AG04449 (cell line): ENCODE measurements at regions not wholly inside any gene's neighbourhood (a gene's known extent, or its start where the extent isn't known, plus 50 kb on each side); places are given as distances from the start of the nearest gene placed in this dataset.

Experiments used
- CTCF ChIA-PET: fragments of 350-600 bp; formaldehyde crosslinking; extraction: SDS; loops from one replicate; lab custom pipeline; 2021; ENCODE audit warnings: antibody characterized with exemption; lab: Yijun Ruan, JAX
- POLR2A ChIA-PET: fragments of 400-600, 350-600 bp; formaldehyde crosslinking; extraction: SDS; loops from one replicate; lab custom pipeline; 2020; ENCODE audit warnings: antibody characterized with exemption, inconsistent platforms; lab: Yijun Ruan, JAX
- DNase-seq: peaks from one replicate; pipeline ENCODE4 v3.0.0-alpha.2; 2010; ENCODE audit warnings: low read depth, low spot score
- H3K4me3 ChIP-seq: 2 replicates; pipeline ENCODE4 v1.5.1; 2011; ENCODE audit warnings: low read depth, mild to moderate bottlenecking, control low read depth, low read length
- TF ChIP-seq, protein P1 (sequence below): IDR thresholded peaks from one replicate; pipeline ENCODE4 v1.5.1; 2011; ENCODE audit warnings: mild to moderate bottlenecking, moderate library complexity, low read length, control low read depth, inconsistent platforms; ENCODE audit not compliant: insufficient read depth; ENCODE audit errors: missing control alignments

GRCh38 chr3:5466065-5466464, 278.6 kb downstream of the EDEM1 start:
- TF ChIP-seq, protein P1, sequence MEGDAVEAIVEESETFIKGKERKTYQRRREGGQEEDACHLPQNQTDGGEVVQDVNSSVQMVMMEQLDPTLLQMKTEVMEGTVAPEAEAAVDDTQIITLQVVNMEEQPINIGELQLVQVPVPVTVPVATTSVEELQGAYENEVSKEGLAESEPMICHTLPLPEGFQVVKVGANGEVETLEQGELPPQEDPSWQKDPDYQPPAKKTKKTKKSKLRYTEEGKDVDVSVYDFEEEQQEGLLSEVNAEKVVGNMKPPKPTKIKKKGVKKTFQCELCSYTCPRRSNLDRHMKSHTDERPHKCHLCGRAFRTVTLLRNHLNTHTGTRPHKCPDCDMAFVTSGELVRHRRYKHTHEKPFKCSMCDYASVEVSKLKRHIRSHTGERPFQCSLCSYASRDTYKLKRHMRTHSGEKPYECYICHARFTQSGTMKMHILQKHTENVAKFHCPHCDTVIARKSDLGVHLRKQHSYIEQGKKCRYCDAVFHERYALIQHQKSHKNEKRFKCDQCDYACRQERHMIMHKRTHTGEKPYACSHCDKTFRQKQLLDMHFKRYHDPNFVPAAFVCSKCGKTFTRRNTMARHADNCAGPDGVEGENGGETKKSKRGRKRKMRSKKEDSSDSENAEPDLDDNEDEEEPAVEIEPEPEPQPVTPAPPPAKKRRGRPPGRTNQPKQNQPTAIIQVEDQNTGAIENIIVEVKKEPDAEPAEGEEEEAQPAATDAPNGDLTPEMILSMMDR: no peak
- no peak for DNase-seq
- H3K4me3 ChIP-seq: no peak overlapping the region
- ChIA-PET POLR2A (no interaction called here), CTCF (no interaction called here)

GRCh38 chr3:5466717-5467116, 279.2 kb downstream of the EDEM1 start:
- DNase-seq: no peak
- ChIA-PET POLR2A (no interaction called here), CTCF (no interaction called here)
- TF ChIP-seq, protein P1: no peak
- no peak overlapping the region for H3K4me3 ChIP-seq

DNA sequence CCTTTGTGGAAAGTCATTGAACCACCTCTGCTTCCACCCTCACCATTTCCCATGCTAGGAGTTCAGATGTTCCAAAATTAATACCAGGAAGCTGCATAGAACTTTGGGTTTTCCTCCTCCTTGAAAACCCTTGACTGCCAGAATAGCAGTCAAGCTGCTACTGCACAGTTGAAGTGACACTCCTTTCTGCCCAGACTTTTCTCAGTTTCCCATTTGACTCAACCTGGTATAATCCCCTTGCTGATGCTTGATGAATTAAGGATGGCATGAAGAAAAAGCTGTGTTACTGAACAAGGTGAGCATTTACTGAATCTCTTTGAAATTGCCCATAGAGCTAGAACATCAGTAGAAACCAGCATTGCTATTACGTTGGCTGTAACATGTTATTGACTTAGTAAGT, 286.0 kb downstream of the EDEM1 start:
- TF ChIP-seq, protein P1: no peak
- POLR2A ChIA-PET: no interaction called here
- DNase-seq: no peak
- CTCF ChIA-PET: no interaction called here
- H3K4me3 ChIP-seq: no peak overlapping the region

DNA sequence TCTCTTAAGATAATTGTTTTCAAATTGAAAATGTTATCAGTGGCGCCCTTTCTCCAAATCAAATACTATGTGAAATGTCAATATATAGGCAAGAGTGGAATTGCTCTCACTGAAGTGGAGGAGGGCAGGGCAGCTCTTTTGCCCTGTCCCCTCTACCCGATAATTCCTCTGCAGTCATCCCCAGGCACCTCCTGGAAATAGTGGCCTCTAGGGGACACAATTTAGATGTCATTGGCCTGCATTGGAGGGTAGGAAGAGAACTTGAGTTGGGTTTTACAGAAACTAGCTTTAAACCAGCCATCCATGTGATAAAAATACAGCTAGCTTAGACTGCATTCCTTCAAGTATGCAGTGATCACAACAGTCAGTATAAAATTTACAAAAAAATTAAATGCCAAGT, 288.9 kb downstream of the EDEM1 start:
- DNase-seq: no peak
- ChIA-PET POLR2A (no interaction called here), CTCF (no interaction called here)
- TF ChIP-seq, protein P1: no peak
- no peak overlapping the region for H3K4me3 ChIP-seq

DNA sequence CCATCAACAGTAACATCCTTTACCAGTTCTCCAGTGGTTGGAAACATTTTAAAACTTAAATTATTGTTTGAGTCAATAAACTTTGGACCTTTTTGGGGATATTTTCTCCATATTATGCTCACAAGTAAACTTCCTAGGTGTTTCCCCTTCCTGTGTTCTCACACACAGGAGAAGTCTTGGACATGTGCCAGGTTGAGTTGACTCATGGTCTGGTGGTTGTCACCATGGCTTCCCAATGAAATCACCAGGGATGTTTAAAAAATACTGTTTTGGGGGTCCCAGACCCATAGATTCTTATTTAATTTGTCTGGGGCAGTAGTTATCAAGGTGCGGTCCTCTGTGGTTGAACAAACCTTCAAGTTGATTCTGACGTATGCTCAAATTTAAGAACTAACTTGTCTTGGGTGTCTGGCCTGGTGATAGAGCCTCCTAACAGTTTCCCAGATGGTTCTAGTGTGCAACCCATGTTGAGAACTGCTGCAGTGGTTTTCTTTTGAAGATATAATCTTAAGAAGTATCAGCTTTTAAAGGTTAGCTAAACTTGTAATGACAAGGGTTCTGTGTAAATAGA, 291.8 kb downstream of the EDEM1 start:
- TF ChIP-seq, protein P1: no peak
- no peak overlapping the region for H3K4me3 ChIP-seq
- CTCF ChIA-PET: no interaction called here
- POLR2A ChIA-PET: no interaction called here
- DNase-seq: no peak

- CTCF ChIA-PET: no interaction called here
Measured at GRCh38 chr3:5480190-5480589, 292.7 kb downstream of the EDEM1 start.

More at GRCh38 chr3:5480190-5480589, 292.7 kb downstream of the EDEM1 start:
- no peak for DNase-seq
- TF ChIP-seq, protein P1: no peak
- POLR2A ChIA-PET: no interaction called here
- no peak overlapping the region for H3K4me3 ChIP-seq
